OCI-LY1 (cell line): ENCODE measurements at regions not wholly inside any gene's neighbourhood (a gene's known extent, or its start where the extent isn't known, plus 50 kb on each side); places are given as distances from the start of the nearest gene placed in this dataset.

Source experiments
- CTCF ChIP-seq: fragments of 200-600 bp; sonication (generic), shearing (Covaris generic); IDR thresholded peaks from 2 replicates; pipeline ENCODE4 v1.5.1; 2017; ENCODE audit warnings: mild to moderate bottlenecking, antibody characterized with exemption, low read length, moderate library complexity, mixed read lengths
- EZH2 ChIP-seq: fragments of 200-600 bp; sonication (generic), shearing (Covaris generic); IDR thresholded peaks from 2 replicates; pipeline ENCODE4 v1.8.0; 2017; ENCODE audit warnings: borderline replicate concordance, mixed run types, mild to moderate bottlenecking, antibody characterized with exemption, low read length, moderate library complexity, mixed read lengths

- TF ChIP-seq CTCF (no peak), EZH2 (no peak)
These were observed 783.4 kb upstream of the ARGLU1 start for GRCh38 chr13:107351305-107351704.
